ENCODE measurements at regions not wholly inside any gene's neighbourhood (a gene's known extent, or its start where the extent isn't known, plus 50 kb on each side); places are given as distances from the start of the nearest gene placed in this dataset.

DNA sequence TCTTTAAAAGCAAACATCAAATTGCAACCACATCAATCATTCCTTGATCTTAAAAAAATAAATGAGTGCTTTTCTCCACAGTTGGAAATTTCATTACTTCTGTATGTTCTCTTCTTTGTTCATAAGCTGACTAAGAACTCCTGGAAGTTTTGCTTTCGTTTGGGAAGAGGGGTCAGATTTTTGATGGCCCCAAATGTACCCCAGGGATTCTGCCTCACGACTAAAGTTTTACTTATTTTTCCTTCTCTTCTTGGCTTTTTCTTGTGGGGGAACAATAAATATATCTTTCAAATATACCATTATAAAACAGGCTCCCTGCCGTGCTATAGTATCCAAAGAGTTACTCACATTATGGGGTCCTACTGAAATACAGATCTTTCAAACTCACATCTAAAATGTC is 215.0 kb upstream of the CDIN1 start:
- DNase-seq (ENCODE audit: low read depth in 3 of 3, low spot score in 2 of 3): no peak

DNA sequence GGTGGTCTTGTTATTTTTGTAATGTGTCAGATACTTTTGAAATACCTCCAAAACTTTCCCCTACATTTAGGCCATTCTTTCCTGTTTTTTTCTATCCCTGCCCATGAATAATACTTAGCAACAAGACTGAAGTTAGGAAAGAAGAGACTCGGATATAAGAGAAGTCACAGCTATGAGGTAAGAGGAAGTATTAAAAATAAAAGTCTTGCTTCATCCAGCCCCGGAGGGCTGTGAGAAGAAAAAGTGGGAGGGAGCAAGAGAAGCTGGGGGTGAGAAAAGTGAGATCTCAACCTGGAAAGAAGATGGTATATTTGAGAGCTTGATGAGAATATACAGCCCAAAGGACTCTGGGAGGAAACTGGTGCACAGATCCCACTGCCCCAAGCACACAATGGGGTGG is 213.5 kb upstream of the CDIN1 start:
- no peak for DNase-seq (ENCODE audit: low read depth in 3 of 3, low spot score in 2 of 3)

DNA sequence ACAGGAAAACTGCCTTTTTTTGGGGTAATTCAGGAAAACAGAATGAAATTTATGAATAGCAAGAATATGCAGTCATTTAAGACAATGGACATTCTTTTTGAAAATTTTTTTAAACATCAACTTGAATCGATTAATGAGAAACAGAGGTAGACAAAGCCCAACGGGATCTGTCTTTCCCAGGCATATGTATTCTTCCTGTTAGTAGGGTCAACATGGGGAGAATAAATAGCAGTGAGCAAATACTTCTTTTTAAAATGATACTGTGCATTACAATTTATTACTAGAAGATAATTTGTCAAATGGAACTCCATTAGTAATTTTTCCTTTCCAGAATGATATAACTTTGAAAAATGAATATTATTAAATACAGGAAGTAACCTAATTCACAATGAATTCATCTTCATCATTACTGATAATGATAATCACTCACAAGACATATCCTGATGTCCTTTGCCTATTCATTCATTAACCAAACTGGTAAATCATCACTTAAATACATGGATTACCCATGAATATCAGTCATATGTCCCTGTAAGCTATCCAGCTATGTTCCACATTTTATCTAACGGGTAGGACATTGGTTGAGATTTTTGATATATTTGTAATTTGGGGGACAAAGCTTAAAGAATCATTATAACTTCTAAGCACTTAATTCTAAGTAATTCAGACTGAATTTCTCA is 209.2 kb upstream of the CDIN1 start:
- DNase-seq (ENCODE audit: low read depth in 3 of 3, low spot score in 2 of 3): no peak

GRCh38 chr15:36370731-36371112 is 208.7 kb upstream of the CDIN1 start:
- no peak for DNase-seq (ENCODE audit: low read depth in 3 of 3, low spot score in 2 of 3)

GRCh38 chr15:36371509-36371908 is 207.9 kb upstream of the CDIN1 start:
- DNase-seq (ENCODE audit: low read depth in 3 of 3, low spot score in 2 of 3): no peak

GRCh38 chr15:36372968-36373367 is 206.5 kb upstream of the CDIN1 start:
- no peak for DNase-seq (ENCODE audit: low read depth in 3 of 3, low spot score in 2 of 3)

- DNase-seq (ENCODE audit: low read depth in 3 of 3, low spot score in 2 of 3): no peak
These were observed 205.9 kb upstream of the CDIN1 start for GRCh38 chr15:36373550-36373949.

DNA sequence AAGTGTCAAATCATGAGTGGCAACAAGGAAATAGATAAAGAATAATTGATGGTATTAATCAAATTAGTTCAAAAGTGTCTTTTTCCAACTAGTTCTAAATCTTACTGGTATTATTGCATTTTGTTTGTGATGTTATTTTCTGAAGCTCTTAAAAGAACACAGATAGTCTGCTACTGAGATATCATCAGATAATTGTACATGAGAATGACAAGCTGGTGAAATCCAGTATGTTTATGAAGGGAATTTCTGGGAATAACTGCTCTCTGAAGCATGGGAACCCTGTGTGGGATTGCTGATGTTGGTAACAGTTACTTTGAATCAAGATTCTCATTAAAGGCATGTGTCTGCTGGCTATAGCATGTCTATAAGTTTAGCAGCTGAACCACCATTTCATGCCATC is 190.3 kb upstream of the CDIN1 start:
- DNase-seq (ENCODE audit: low read depth in 3 of 3, low spot score in 2 of 3): no peak

DNA sequence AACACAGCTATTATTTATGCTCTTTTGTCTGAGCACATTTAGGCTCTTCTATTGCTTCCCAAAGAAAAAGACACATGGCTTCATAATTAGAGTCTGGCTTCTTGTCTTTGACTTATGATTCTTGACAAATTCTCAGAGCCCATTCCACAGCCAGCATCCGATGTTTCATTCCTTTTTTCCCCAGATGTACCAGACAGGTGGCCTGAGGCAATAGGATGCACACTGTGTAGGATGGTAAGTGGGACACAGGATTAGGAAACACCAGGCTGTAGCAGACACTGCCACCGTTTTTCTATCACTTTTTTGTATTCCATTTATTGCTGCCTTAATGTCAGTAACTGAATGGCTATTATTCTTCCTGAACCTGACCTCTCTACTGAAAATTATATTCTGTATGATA is 188.9 kb upstream of the CDIN1 start:
- no peak for DNase-seq (ENCODE audit: low read depth in 3 of 3, low spot score in 2 of 3)

DNA sequence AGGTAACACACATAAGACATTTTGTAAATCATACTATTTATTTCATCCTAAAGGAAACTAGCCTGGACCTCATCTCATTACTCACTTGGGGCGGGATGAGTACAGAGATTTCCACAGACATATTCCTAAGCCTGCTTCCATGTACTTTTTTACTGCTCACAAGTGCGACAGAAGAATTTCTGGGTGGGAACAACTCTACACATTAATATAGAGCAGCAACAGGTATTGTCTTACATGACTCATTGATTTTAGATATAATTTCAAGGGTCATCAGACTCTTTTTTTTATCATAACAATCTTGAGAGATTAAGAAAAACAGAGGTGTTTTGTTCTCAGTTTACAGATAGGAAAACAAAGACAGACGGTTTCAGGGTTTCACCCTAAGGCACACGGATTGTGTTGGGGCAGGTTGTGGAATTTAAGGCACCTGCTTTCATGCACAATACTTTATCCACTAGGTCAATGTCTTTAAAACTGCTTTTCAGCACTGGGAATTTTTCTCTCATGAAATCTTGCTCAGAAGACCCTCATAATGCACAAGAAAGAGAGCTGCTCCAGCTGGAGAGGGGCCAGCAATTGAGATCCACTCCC is 186.7 kb upstream of the CDIN1 start:
- DNase-seq (ENCODE audit: low read depth in 3 of 3, low spot score in 2 of 3): no peak

DNA sequence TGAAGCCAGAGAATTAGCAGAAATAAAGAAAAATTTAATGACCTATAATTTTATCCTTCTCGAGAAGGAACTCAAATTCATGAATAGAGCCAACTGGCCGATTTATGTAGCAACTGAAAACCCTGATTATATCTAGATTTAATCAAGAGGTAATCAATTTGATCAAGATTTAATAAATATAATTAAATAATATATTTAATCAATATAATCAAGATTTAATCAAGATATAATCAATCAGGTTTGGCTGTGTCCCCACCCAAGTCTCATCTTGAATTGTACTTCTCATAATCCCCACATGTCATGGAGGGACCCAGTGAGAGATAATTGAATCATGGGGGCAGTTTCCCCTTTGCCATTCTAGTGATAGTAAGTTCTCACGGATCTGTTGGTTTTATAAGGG is 181.2 kb upstream of the CDIN1 start:
- no peak for DNase-seq (ENCODE audit: low read depth in 3 of 3, low spot score in 2 of 3)

DNA sequence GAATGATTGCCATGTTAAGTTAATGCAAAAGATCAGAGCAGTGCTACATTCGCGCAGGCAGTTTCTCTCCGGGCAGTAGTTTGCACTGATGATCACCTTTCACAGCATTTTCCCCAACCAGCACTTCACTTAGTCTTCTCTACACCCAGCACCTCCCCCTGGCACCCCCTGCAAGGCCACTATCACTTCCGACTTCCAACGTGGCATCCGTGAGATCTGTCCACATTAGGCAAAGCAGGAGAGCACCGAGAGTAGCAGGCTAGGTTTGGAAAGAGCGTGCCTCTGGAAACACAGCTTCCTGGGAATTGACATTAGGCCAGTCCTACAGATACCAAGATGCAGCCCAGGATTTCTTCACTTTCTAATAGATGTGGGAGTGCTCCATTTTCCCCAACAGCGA is 180.2 kb upstream of the CDIN1 start:
- no peak for DNase-seq (ENCODE audit: low read depth in 3 of 3, low spot score in 2 of 3)

GRCh38 chr15:36400936-36401585 is 178.4 kb upstream of the CDIN1 start:
- no peak for DNase-seq (ENCODE audit: low read depth in 3 of 3, low spot score in 2 of 3)

DNA sequence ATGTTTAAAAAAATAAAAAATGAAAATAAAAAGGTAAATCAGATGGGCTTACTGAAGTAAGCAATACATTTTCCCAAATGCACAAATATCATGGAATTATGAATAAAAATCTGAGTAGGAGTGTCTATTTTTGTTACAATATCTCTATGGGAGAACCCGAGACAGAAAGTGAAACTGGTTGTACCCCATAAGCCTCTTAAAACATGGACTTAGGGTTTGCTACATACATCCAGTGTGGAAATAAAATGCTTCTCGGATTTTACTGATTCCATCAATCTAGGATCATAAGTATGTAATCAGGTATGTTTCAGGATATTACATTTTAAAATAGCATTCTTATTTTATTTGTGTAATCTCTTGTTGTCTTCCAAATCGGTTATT is 177.8 kb upstream of the CDIN1 start:
- no peak for DNase-seq (ENCODE audit: low read depth in 3 of 3, low spot score in 2 of 3)

- DNase-seq (ENCODE audit: low read depth in 3 of 3, low spot score in 2 of 3): no peak
These were observed 176.1 kb upstream of the CDIN1 start for GRCh38 chr15:36403351-36403750.

DNA sequence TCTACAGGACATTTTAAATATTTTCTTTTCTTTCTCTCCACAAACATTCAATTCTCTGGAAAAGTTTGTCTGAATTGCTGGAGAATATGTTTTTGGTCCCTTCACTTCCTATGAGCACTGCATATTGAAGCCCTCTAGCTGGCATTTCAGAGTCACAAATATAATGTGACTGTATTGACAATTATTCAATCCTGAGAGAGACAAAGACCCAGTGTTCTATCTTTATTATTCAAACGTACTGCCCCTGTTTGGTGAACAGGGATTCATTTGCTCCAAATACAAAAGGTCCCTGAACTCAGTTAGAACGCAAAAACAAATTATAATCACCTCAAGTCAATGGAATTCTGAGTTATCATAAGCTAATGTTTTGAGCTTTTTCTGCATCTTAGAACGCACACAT is 173.1 kb upstream of the CDIN1 start:
- DNase-seq (ENCODE audit: low read depth in 3 of 3, low spot score in 2 of 3): no peak

DNA sequence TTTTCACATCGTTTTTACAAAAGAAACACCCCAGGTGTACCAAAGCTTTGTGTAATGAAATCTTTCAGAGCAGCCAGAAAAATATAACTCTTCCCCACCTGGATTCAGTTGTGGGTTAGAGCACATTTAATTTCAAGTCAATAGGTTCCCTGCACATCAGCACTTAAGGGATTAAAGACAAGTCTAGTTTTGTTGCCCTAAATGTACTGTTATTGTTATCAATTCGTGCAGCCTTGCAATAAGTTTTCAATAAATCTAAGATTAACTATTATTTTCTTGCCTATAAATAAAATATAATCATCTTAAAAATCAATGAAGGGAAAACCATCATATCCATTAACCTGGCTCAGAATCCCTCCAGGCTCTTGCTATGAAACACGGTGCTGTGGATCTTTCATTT is 172.5 kb upstream of the CDIN1 start:
- DNase-seq (ENCODE audit: low read depth in 3 of 3, low spot score in 2 of 3): no peak

GRCh38 chr15:36407647-36408046 is 171.8 kb upstream of the CDIN1 start:
- no peak for DNase-seq (ENCODE audit: low read depth in 3 of 3, low spot score in 2 of 3)

GRCh38 chr15:36409819-36410218 is 169.6 kb upstream of the CDIN1 start:
- DNase-seq (ENCODE audit: low read depth in 3 of 3, low spot score in 2 of 3): no peak

DNA sequence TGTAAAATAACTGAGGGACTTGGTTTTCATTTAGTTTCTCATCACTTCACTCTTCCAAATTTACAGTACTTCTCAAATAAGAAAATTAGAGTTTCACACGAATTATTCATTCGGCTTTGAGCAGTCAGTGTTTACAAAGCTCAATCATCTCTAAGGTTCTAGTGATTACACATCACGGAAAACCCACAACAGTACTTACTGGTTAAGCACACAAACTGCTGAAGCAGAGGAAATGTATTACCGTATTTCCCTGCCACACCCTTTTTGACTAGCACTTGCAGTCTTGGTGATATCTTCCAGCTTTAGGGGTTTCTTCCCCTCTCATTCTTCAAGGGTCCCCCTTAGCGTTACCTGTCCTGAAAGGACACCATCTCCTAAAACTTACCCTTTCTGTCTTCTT is 164.8 kb upstream of the CDIN1 start:
- DNase-seq (ENCODE audit: low read depth in 3 of 3, low spot score in 2 of 3): no peak

GRCh38 chr15:36415643-36416042 is 163.8 kb upstream of the CDIN1 start:
- no peak for DNase-seq (ENCODE audit: low read depth in 3 of 3, low spot score in 2 of 3)

DNA sequence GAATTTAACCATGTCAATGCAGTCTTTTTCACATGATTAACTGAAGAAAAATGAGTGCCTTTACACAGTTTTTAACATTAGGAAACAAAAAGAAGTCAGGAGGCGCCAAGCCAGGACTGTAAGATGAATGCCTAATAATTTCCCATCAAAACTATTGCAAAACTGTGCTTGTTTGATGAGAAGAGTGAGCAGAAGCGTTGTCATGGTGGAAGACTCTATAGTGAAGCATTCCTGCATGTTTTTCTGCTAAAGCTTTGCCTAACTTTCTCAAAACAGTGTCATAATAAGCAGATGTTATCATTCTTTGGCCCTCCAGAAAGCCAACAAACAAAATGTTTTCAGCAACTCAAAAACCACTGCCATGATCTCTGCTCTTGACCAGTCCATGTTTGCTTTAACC is 156.8 kb upstream of the CDIN1 start:
- DNase-seq (ENCODE audit: low read depth in 3 of 3, low spot score in 2 of 3): no peak

GRCh38 chr15:36426691-36427090 is 152.7 kb upstream of the CDIN1 start:
- DNase-seq (ENCODE audit: low read depth in 3 of 3, low spot score in 2 of 3): no peak
